ENCODE measurements at regions not wholly inside any gene's neighbourhood (a gene's known extent, or its start where the extent isn't known, plus 50 kb on each side); places are given as distances from the start of the nearest gene placed in this dataset.

- H3K36me3 ChIP-seq (ENCODE audit: insufficient read depth, low read length): no peaks in the 10 kb centered on the region
- no peaks in the 10 kb centered on the region for H3K9me3 ChIP-seq (ENCODE audit: control insufficient read depth, insufficient read depth, low read length)
- H3K9ac ChIP-seq (ENCODE audit: low read depth, low read length): peak overlapping the region; percentile 41; the same call in 1 of the 2 replicates
- peaks cover 21% of the 10 kb centered on the region for H3K4me1 ChIP-seq (ENCODE audit: insufficient read depth, low read length)
These were observed 502.1 kb downstream of the MN1 start for GRCh38 chr22:27299181-27300085.

GRCh38 chr22:27300536-27301285 is 500.8 kb downstream of the MN1 start:
- H3K4me1 ChIP-seq (ENCODE audit: insufficient read depth, low read length): peaks cover 21% of the 10 kb centered on the region
- no peaks in the 10 kb centered on the region for H3K36me3 ChIP-seq (ENCODE audit: insufficient read depth, low read length)

GRCh38 chr22:27302501-27302900 is 499.1 kb downstream of the MN1 start:
- no peak overlapping the region for H3K9ac ChIP-seq (ENCODE audit: low read depth, low read length)
- no peaks in the 10 kb centered on the region for H3K36me3 ChIP-seq (ENCODE audit: insufficient read depth, low read length)
- H3K4me1 ChIP-seq (ENCODE audit: insufficient read depth, low read length): peaks cover 12% of the 10 kb centered on the region
- no peaks in the 10 kb centered on the region for H3K9me3 ChIP-seq (ENCODE audit: control insufficient read depth, insufficient read depth, low read length)

More at GRCh38 chr22:27300536-27301285, 500.8 kb downstream of the MN1 start:
- H3K9me3 ChIP-seq (ENCODE audit: control insufficient read depth, insufficient read depth, low read length): no peaks in the 10 kb centered on the region
- H3K9ac ChIP-seq (ENCODE audit: low read depth, low read length): no peak overlapping the region

GRCh38 chr22:27303718-27304117 is 497.8 kb downstream of the MN1 start:
- H3K4me1 ChIP-seq (ENCODE audit: insufficient read depth, low read length): peaks cover under 1% of the 10 kb centered on the region; the same call in 1 of the 2 replicates
- H3K9me3 ChIP-seq (ENCODE audit: control insufficient read depth, insufficient read depth, low read length): no peaks in the 10 kb centered on the region
- no peak overlapping the region for H3K9ac ChIP-seq (ENCODE audit: low read depth, low read length)
- H3K36me3 ChIP-seq (ENCODE audit: insufficient read depth, low read length): no peaks in the 10 kb centered on the region

DNA sequence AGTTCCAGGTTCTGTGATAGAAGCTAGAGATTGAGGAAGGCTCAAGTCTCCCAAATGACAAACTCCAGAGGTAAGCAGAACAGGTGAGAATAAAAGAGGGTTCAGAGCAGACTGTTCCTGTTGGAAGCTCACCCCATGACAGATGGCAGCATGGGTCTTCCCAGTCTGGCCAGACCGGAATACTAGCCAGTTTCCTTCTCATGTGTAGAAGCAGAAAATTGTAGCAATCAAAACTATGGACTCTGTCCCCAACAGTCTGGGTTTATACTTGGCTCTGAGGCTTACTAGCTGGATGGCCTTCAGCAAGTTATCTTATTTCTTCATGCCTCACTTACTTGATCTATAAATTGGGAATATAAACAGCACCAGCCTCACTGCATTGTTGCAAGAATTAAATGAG is 494.8 kb downstream of the MN1 start:
- Histone ChIP-seq H3K4me1 (ENCODE audit: insufficient read depth, low read length) (peaks cover 9% of the 10 kb centered on the region), H3K9me3 (ENCODE audit: control insufficient read depth, insufficient read depth, low read length) (no peaks in the 10 kb centered on the region), H3K9ac (ENCODE audit: low read depth, low read length) (no peak overlapping the region), H3K36me3 (ENCODE audit: insufficient read depth, low read length) (no peaks in the 10 kb centered on the region)

- Histone ChIP-seq H3K36me3 (ENCODE audit: insufficient read depth, low read length) (no peaks in the 10 kb centered on the region), H3K4me1 (ENCODE audit: insufficient read depth, low read length) (peaks cover 14% of the 10 kb centered on the region), H3K9me3 (ENCODE audit: control insufficient read depth, insufficient read depth, low read length) (no peaks in the 10 kb centered on the region), H3K9ac (ENCODE audit: low read depth, low read length) (no peak overlapping the region)
These were observed 493.9 kb downstream of the MN1 start for GRCh38 chr22:27307545-27308247.

- Histone ChIP-seq H3K36me3 (ENCODE audit: insufficient read depth, low read length) (no peaks in the 10 kb centered on the region), H3K9ac (ENCODE audit: low read depth, low read length) (no peak overlapping the region), H3K4me1 (ENCODE audit: insufficient read depth, low read length) (peaks cover 22% of the 10 kb centered on the region), H3K9me3 (ENCODE audit: control insufficient read depth, insufficient read depth, low read length) (no peaks in the 10 kb centered on the region)
These were observed 493.0 kb downstream of the MN1 start for GRCh38 chr22:27308513-27308912.

DNA sequence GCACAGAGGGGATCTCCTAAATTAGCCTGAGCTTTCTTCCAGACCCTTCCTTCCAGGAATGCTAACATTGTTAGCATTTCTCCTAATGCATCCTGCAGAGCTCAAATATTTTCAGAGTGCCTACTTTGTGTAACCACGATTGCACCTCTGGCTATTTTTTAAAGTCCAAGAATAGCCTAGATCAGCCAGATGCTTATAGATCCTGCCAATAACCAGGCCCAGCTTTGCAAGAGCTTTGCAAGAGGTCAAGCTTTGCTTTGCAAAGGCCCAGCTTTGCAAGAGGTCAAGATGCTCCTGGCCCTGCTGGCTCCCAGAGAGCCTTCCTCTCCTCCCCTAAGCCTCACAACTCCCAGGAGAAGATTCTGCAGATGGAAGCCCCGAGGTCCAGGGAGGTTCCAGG is 491.9 kb downstream of the MN1 start:
- H3K36me3 ChIP-seq (ENCODE audit: insufficient read depth, low read length): no peaks in the 10 kb centered on the region
- no peak overlapping the region for H3K9ac ChIP-seq (ENCODE audit: low read depth, low read length)
- H3K4me1 ChIP-seq (ENCODE audit: insufficient read depth, low read length): peaks cover 24% of the 10 kb centered on the region
- no peaks in the 10 kb centered on the region for H3K9me3 ChIP-seq (ENCODE audit: control insufficient read depth, insufficient read depth, low read length)

GRCh38 chr22:27310966-27311697 is 490.4 kb downstream of the MN1 start:
- Histone ChIP-seq H3K9ac (ENCODE audit: low read depth, low read length) (peak overlapping the region; percentile 38; the same call in 1 of the 2 replicates), H3K36me3 (ENCODE audit: insufficient read depth, low read length) (no peaks in the 10 kb centered on the region), H3K4me1 (ENCODE audit: insufficient read depth, low read length) (peaks cover 24% of the 10 kb centered on the region), H3K9me3 (ENCODE audit: control insufficient read depth, insufficient read depth, low read length) (no peaks in the 10 kb centered on the region)

DNA sequence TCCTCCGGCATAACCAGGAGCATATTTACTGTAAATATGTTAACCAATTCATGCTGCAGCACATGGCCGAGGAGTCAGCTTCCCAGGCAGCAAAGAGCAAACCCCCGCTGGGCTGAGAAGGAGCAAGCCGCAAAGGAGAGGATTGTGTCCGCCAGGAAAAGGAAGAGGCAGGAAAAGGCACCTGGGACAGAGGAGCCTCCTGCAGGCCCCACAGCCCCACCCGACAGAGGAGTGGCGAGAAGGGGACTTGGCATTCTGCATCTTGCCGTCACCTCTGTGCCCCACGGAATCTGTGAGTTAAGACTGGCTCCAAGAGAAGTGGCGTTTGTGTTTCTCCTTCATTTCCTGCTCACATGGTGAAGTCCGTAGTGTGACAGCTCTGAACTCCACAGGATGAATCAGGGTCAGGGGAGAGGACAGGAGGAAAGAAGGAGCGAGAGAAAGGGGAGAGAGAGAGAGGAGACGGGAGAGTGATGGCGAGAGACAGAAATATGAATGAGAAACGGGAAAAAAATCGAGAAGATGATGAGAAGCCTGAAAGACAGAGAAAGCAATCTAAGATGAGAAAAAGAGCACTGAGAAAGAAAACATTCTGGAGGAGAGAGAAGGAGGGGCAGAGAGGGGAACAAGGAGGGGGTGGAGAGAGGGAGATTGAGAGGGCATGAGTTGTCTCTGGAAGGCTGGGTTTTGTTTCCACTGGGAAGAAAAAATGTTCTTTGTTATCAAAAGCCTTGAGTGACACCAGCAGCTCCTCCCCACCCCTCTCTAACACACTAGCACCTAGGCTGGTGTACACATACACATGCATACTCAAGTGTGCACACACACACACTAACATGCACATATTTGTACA is 489.6 kb downstream of the MN1 start:
- Histone ChIP-seq H3K9ac (ENCODE audit: low read depth, low read length) (peak overlapping the region; percentile 38; the same call in 1 of the 2 replicates), H3K9me3 (ENCODE audit: control insufficient read depth, insufficient read depth, low read length) (no peaks in the 10 kb centered on the region), H3K36me3 (ENCODE audit: insufficient read depth, low read length) (no peaks in the 10 kb centered on the region), H3K4me1 (ENCODE audit: insufficient read depth, low read length) (peaks cover 24% of the 10 kb centered on the region)

DNA sequence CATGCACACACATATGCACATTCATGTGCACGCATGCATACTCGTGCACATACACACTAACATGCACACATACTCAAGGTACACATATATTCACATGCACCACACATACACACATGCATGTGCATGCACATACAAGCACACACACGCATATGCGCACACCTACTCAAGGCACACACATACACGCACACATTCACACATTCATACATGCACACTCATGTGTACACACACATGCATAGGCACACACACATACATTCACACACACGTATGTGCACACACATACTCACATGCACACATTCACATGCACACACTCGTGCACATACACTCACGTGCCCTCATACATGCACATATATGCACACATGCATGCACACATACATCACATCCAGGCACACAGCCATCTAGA is 489.0 kb downstream of the MN1 start:
- no peak overlapping the region for H3K9ac ChIP-seq (ENCODE audit: low read depth, low read length)

GRCh38 chr22:27312966-27313855 is 488.3 kb downstream of the MN1 start:
- H3K9ac ChIP-seq (ENCODE audit: low read depth, low read length): no peak overlapping the region
- peaks cover 25% of the 10 kb centered on the region for H3K4me1 ChIP-seq (ENCODE audit: insufficient read depth, low read length)
- H3K36me3 ChIP-seq (ENCODE audit: insufficient read depth, low read length): no peaks in the 10 kb centered on the region
- no peaks in the 10 kb centered on the region for H3K9me3 ChIP-seq (ENCODE audit: control insufficient read depth, insufficient read depth, low read length)

More for the DNA sequence above, 489.0 kb downstream of the MN1 start:
- Histone ChIP-seq H3K9me3 (ENCODE audit: control insufficient read depth, insufficient read depth, low read length) (no peaks in the 10 kb centered on the region), H3K4me1 (ENCODE audit: insufficient read depth, low read length) (peaks cover 24% of the 10 kb centered on the region), H3K36me3 (ENCODE audit: insufficient read depth, low read length) (no peaks in the 10 kb centered on the region)
